ENCODE measurements at regions not wholly inside any gene's neighbourhood (a gene's known extent, or its start where the extent isn't known, plus 50 kb on each side); places are given as distances from the start of the nearest gene placed in this dataset.

DNA sequence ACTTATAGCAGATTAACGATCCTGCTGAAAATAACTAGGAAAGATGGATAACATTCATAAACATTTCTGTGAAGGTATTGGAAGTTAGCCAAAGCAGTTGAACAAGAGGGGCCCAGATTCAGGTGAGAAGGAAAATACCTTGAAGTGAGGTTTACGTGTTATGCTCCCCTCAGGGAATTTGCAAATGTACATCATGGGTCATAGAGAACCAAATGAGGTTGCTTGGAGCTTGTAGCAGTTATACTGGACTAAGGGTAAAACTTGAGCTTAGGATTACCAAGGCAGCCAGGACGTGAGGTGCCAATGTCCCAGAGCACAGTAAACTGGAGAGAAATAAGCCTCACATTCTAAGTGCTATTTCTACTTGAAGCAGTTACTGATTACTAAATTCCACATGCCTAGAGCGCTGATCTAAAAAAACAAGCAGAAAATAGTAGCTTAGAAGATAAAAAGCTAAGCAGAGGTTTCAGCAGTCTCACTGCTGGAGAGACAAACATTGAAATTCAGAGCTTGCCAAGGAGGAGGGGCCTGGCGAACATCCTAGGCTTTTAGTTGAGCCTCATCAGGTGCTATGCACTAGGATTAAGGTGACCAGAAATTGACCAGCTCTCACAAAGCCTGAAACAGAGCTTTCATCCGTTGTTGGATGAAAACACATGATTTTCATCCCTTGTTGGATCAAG is 136.7 kb upstream of the FAM20A start:
- WGBS, result 51% methylated on average over 6 of the region's 6 CpGs
- Histone ChIP-seq H3K27ac (no peak overlapping the region), H3K27me3 (replicated peaks; ENCODE audit: insufficient read depth) (no peaks in the 10 kb centered on the region), H3K4me1 (replicated peaks) (no peaks in the 10 kb centered on the region), H3K9me3 (no peaks in the 10 kb centered on the region), H3K36me3 (no peaks in the 10 kb centered on the region), H3K4me3 (no peak overlapping the region)
- intact Hi-C loops (cut with DNase I), result no loop called here
- DNase-seq (ENCODE audit: low spot score), result no peak
- TF ChIP-seq, protein P1, sequence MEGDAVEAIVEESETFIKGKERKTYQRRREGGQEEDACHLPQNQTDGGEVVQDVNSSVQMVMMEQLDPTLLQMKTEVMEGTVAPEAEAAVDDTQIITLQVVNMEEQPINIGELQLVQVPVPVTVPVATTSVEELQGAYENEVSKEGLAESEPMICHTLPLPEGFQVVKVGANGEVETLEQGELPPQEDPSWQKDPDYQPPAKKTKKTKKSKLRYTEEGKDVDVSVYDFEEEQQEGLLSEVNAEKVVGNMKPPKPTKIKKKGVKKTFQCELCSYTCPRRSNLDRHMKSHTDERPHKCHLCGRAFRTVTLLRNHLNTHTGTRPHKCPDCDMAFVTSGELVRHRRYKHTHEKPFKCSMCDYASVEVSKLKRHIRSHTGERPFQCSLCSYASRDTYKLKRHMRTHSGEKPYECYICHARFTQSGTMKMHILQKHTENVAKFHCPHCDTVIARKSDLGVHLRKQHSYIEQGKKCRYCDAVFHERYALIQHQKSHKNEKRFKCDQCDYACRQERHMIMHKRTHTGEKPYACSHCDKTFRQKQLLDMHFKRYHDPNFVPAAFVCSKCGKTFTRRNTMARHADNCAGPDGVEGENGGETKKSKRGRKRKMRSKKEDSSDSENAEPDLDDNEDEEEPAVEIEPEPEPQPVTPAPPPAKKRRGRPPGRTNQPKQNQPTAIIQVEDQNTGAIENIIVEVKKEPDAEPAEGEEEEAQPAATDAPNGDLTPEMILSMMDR (IDR thresholded peaks at IDR 0.05), result no peak
- TF ChIP-seq POLR2AphosphoS5 (IDR thresholded peaks at IDR 0.05) (no peak), POLR2A (IDR thresholded peaks at IDR 0.05) (no peak)

DNA sequence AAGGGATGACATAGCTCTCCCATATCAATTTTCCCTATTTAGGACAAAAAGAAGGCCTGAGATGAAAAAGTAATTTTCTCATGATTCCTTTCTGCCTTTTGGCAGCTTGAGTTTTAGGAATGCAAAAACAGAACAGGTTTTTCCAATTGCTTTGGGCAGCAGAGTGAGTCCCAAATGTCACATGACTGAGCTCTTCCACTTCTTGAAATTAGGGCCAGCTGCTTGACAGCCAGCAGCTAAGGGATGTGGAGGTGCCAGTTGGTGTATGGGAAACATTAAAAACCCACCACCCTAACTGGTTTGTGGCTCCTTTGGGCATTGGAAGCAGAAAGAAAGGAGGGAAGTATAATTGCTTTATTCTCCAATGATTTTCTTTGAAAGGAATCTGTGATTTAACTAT is 133.8 kb upstream of the FAM20A start:
- no peak overlapping the region for H3K4me3 ChIP-seq
- H3K27ac ChIP-seq, result no peak overlapping the region
- H3K27me3 ChIP-seq (replicated peaks; ENCODE audit: insufficient read depth), result no peaks in the 10 kb centered on the region
- no peaks in the 10 kb centered on the region for H3K9me3 ChIP-seq
- no peaks in the 10 kb centered on the region for H3K4me1 ChIP-seq (replicated peaks)
- TF ChIP-seq POLR2AphosphoS5 (IDR thresholded peaks at IDR 0.05) (no peak), POLR2A (IDR thresholded peaks at IDR 0.05) (no peak)
- TF ChIP-seq, protein P1 (IDR thresholded peaks at IDR 0.05), result no peak
- H3K36me3 ChIP-seq, result no peaks in the 10 kb centered on the region
- no peak for DNase-seq (ENCODE audit: low spot score)
- intact Hi-C loops (cut with DNase I), result no loop called here

DNA sequence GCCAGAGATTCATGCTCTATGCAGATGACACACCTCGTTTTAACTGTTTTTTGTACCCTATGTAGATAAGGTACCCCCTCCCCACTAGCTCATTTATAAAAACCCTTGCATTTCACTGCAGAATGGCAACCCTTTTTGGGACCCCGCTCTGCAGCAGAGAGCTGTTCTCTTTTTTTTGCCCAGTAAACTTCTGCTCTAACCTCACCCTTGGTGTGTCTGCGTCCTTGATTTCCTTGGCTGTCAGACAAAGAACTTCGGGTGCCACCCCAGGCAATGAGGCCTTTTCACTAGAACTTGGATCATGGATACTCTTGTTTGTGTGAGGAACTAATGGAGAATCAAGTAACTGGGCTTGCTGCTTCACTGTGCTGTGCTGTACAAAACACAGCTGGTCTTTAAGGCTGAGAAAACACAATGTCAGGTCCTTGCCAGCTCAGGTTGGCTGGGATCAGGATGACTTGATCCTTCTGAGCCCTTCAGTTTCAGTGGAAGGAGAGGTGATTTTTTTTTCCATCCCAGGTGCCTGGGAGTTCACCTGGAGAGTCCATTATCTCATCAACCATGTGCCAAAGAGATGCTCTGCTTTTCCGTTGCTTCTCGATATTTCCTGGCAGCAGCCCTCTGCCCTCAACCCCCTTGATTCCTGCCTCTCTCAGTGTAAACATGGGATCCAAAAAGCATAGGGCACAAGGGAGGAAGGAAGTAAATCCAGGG is 133.2 kb upstream of the FAM20A start:
- DNase-seq (ENCODE audit: low spot score), result no peak

DNA sequence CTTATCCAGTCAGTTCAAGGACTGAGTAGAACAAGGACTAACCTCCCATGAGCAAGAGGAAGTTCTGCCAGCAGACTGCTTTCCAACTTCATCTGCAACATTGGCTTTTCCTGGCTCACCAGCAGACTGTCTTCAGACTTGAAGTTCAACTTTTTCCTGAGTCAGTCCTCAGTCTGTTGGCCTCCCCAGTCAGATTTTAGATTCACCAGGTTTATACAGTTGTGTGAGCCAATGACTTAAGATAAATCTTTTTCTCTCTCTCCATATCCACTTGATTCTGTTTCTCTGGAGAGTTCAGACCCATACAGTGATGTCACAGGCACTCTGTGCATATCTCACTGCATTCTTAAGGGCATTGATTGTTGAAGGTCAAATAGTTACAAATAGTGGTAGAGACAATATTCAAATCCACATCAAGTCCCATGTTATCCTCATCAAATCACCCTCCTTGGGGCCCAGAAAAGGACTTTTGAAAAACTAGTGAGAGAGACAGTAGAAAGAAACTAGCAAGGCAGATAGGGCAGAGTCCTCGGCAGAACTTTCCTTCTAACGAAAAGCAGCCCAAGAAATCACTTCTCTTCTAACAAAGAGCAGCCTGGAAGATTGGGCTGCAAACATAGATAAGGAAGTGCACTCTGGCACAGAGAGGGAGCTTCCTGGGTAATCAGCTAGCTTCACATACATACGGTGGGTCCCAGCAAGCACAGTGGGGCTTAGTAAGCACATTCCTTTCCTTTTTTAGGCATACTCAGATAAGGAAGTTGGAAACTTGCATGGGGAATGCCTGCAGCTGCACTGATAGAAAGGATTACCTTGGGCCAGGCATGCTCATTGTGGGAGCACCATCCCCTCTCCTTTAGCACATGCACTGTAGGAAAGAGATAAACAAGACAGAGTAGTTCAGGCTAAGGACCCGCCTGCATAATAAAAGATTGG is 132.3 kb upstream of the FAM20A start:
- intact Hi-C loops (cut with DNase I), result no loop called here
- Histone ChIP-seq H3K4me3 (no peak overlapping the region), H3K27me3 (replicated peaks; ENCODE audit: insufficient read depth) (no peaks in the 10 kb centered on the region), H3K27ac (no peak overlapping the region), H3K4me1 (replicated peaks) (no peaks in the 10 kb centered on the region), H3K36me3 (no peaks in the 10 kb centered on the region), H3K9me3 (no peaks in the 10 kb centered on the region)
- no peak for TF ChIP-seq POLR2AphosphoS5 (IDR thresholded peaks at IDR 0.05)
- no peak for TF ChIP-seq POLR2A (IDR thresholded peaks at IDR 0.05)
- TF ChIP-seq, protein P1 (IDR thresholded peaks at IDR 0.05), result no peak
- 68% methylated on average over 4 of the region's 4 CpGs for WGBS
- DNase-seq (ENCODE audit: low spot score), result no peak

More for the DNA sequence above, 133.2 kb upstream of the FAM20A start:
- H3K36me3 ChIP-seq, result no peaks in the 10 kb centered on the region
- TF ChIP-seq, protein P1 (IDR thresholded peaks at IDR 0.05), result no peak
- TF ChIP-seq POLR2A (IDR thresholded peaks at IDR 0.05) (no peak), POLR2AphosphoS5 (IDR thresholded peaks at IDR 0.05) (no peak)
- intact Hi-C loops (cut with DNase I), result no loop called here
- H3K27ac ChIP-seq, result no peak overlapping the region
- no peaks in the 10 kb centered on the region for H3K4me1 ChIP-seq (replicated peaks)
- H3K9me3 ChIP-seq, result no peaks in the 10 kb centered on the region
- 67% methylated on average over 6 of the region's 6 CpGs for WGBS
- H3K27me3 ChIP-seq (replicated peaks; ENCODE audit: insufficient read depth), result no peaks in the 10 kb centered on the region
- no peak overlapping the region for H3K4me3 ChIP-seq
